Fibroblast of mammary gland (primary cell): ENCODE measurements at regions not wholly inside any gene's neighbourhood (a gene's known extent, or its start where the extent isn't known, plus 50 kb on each side); places are given as distances from the start of the nearest gene placed in this dataset.

Experiments used
- DNase-seq: peaks from one replicate; pipeline ENCODE4 v3.0.0-alpha.2; 2010; ENCODE audit warnings: low read depth
- H3K4me3 ChIP-seq: 2 replicates; pipeline ENCODE4 v1.5.1; 2011; ENCODE audit warnings: low read depth, mild to moderate bottlenecking, low read length, moderate library complexity; ENCODE audit not compliant: control insufficient read depth
- TF ChIP-seq, protein P1 (sequence below): conservative IDR thresholded peaks from 2 replicates; pipeline ENCODE4 v1.5.1; 2011; ENCODE audit warnings: low read depth, low read length, inconsistent platforms; ENCODE audit not compliant: control insufficient read depth, insufficient read depth

DNA sequence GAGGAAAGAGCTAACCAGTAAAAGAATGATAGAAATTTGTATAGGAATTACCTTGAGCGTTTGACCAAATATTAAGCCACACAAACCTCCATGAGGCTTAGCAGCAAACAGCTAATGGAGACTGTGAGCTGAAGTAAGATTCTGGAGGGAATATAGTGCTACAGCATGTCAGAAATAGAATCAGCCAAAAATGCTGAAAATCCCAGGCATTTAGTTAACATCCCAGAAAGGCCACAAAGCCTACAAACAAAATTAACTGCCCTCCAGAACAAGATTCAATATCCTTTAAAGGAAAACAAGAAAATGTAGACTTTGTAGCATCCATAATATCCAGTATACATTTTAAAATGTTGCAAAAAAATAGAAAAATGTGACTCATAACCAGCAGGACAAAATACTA, 257.8 kb upstream of the TUSC1 start:
- TF ChIP-seq, protein P1, sequence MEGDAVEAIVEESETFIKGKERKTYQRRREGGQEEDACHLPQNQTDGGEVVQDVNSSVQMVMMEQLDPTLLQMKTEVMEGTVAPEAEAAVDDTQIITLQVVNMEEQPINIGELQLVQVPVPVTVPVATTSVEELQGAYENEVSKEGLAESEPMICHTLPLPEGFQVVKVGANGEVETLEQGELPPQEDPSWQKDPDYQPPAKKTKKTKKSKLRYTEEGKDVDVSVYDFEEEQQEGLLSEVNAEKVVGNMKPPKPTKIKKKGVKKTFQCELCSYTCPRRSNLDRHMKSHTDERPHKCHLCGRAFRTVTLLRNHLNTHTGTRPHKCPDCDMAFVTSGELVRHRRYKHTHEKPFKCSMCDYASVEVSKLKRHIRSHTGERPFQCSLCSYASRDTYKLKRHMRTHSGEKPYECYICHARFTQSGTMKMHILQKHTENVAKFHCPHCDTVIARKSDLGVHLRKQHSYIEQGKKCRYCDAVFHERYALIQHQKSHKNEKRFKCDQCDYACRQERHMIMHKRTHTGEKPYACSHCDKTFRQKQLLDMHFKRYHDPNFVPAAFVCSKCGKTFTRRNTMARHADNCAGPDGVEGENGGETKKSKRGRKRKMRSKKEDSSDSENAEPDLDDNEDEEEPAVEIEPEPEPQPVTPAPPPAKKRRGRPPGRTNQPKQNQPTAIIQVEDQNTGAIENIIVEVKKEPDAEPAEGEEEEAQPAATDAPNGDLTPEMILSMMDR, result no peak
- no peak overlapping the region for H3K4me3 ChIP-seq
- no peak for DNase-seq

DNA sequence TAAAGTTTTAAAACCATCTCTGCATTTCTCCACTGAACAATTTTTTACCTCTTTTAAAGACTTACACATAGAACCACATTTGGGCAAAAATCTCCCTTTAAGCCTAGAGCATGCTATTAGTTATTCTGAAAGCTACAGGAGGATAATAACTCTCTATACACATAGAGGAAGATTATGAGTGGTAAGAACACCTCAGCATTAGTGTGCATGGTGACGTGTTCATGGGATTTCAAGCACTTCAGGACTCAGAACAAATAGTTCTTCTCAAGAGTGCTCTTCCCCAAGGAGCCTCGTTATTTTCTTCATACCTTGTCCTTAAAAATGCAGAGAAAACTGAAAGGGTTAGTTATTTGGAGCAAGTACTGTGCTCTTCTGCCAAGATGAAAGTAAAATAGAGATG, 256.9 kb upstream of the TUSC1 start:
- DNase-seq, result peak; percentile 1
- TF ChIP-seq, protein P1, result no peak
- no peak overlapping the region for H3K4me3 ChIP-seq

DNA sequence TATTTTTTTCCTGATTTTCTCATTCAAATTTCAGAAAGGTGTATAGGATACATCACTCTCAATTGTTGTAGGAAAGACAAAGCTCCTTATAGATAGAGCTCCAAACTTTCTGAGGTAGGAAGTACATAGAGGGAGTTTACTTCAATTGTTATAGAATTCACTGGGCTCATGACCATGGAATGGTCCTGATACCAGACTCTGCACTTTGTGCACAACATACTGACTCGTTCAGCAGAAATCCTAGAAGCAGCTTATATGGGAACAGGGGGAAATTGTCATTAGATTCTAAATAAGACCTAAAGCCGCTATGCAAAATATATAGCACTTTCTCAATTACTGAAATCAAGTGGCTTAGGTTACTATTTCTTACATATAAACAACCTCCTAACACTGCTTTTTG, 240.5 kb upstream of the TUSC1 start:
- TF ChIP-seq, protein P1, result no peak
- H3K4me3 ChIP-seq, result no peak overlapping the region

DNA sequence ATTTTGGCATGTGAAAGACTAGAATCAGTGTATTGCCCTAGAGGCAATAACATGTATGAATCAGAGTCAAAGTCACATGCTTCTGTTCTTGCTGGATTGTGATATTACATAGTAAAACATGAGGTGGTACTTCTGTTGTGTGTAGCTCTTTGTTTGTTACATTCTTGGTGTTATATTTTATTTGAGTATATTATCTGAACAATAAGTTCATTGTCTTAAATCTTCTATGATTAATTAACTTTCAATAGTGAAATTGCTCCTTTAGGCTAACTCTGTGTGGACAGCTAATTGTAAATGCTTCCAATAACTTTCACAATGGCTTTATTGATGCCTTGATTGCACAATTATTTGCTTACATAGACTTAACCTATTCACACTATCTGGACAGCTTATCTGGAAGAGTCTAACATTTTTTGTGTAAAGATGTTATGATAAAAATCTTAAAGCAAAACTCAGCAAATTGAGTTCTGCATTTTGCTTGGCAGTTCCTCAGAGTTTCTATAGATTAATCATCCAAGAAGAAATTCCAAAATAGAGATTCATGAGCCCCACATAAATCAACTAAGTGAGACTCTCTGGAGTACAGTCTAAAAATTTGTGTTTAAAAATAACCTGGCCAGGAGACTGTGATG, 239.6 kb upstream of the TUSC1 start:
- H3K4me3 ChIP-seq, result no peak overlapping the region
- TF ChIP-seq, protein P1, result no peak
- DNase-seq, result no peak

More for the DNA sequence above, 240.5 kb upstream of the TUSC1 start:
- DNase-seq, result no peak

DNA sequence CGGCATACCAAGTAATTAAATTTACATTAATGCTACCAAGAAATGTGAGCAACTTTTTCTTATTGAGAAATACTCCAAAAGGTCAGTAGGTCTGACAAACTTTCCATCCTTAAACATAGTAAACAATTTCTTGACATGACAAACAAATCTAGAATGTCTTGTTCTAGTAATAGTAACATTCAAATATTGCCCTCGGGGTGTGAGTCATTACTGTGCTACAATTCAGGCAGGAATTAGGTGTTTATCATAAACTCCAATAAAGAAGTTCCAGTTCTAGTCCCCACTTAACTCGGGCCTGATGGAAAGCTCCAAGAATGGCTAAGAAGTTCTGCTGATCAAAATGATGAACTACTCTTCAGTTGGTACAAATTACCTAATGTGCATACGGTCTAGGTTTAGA, 235.6 kb upstream of the TUSC1 start:
- TF ChIP-seq, protein P1, result no peak
- no peak for DNase-seq

DNA sequence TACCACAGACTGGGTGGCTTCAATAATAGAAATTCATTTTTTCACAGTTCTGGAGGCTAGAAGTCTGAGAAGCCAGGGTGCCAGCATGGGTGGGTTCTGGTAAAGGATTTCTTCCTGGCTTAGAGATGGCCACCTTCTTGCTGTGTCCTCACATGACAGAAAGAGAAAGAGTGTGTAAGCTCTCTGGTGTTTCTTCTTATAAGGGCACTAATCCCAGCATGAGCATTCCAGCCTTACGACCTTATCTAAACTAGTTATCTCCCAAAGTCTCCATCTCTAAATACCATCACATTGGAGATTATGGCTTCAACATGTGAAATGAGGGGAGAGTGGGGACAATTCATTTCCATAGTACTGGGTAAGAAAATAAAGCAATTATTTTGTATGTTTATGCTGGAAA, 226.5 kb upstream of the TUSC1 start:
- TF ChIP-seq, protein P1, result no peak
- H3K4me3 ChIP-seq, result no peak overlapping the region
- DNase-seq, result no peak

More for the DNA sequence above, 235.6 kb upstream of the TUSC1 start:
- H3K4me3 ChIP-seq, result no peak overlapping the region

DNA sequence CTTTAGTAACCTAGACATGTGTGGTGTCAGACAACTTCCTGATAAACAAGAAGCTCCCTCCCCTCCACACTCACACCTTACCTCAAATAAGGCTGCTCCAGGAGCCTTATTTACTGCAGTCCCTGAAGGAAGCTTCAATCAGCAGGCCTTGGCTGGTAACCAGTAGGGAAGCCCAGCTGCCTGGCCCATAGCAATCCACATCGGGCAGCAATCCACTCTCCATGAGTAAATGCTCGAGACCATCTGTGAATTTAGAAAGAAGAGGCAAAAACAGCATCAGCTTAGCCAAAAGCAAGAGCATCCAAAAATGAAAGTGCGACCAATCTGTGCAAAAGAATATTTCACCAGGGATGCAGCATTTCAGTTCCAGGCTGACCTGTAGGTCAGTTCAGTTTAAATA, 213.3 kb upstream of the TUSC1 start:
- TF ChIP-seq, protein P1, result no peak
- no peak for DNase-seq
- H3K4me3 ChIP-seq, result no peak overlapping the region
